ENCODE measurements at regions not wholly inside any gene's neighbourhood (a gene's known extent, or its start where the extent isn't known, plus 50 kb on each side); places are given as distances from the start of the nearest gene placed in this dataset.
A peak's percentile ranks its signal among the peaks of the same experiment; 100 is the strongest.

- H3K4me3 ChIP-seq (ENCODE audit: low read depth, low read length), result no peak overlapping the region
- peak; percentile 11 for DNase-seq (ENCODE audit: low read depth)
- no peak for TF ChIP-seq CTCF (IDR thresholded peaks at IDR 0.05; ENCODE audit: control insufficient read depth, extremely low read depth, insufficient read depth)
Observed at GRCh38 chr13:107864543-107865317, 350.6 kb downstream of the LIG4 start.

GRCh38 chr13:107860284-107860683 lies 355.1 kb downstream of the LIG4 start:
- no peak for DNase-seq (ENCODE audit: low read depth)
- TF ChIP-seq CTCF (IDR thresholded peaks at IDR 0.05; ENCODE audit: control insufficient read depth, extremely low read depth, insufficient read depth), result no peak
- H3K4me3 ChIP-seq (ENCODE audit: low read depth, low read length), result no peak overlapping the region

GRCh38 chr13:107854880-107855279 lies 360.5 kb downstream of the LIG4 start:
- DNase-seq (ENCODE audit: low read depth), result no peak
- H3K4me3 ChIP-seq (ENCODE audit: low read depth, low read length), result no peak overlapping the region
- TF ChIP-seq CTCF (IDR thresholded peaks at IDR 0.05; ENCODE audit: control insufficient read depth, extremely low read depth, insufficient read depth), result no peak

- no peak for TF ChIP-seq CTCF (IDR thresholded peaks at IDR 0.05; ENCODE audit: control insufficient read depth, extremely low read depth, insufficient read depth)
- H3K4me3 ChIP-seq (ENCODE audit: low read depth, low read length), result no peak overlapping the region
- no peak for DNase-seq (ENCODE audit: low read depth)
Observed at GRCh38 chr13:107852072-107852471, 363.3 kb downstream of the LIG4 start.

- no peak overlapping the region for H3K4me3 ChIP-seq (ENCODE audit: low read depth, low read length)
- TF ChIP-seq CTCF (IDR thresholded peaks at IDR 0.05; ENCODE audit: control insufficient read depth, extremely low read depth, insufficient read depth), result no peak
- DNase-seq (ENCODE audit: low read depth), result no peak
Observed at GRCh38 chr13:107851670-107852069, 363.7 kb downstream of the LIG4 start.

- no peak for DNase-seq (ENCODE audit: low read depth)
- H3K4me3 ChIP-seq (ENCODE audit: low read depth, low read length), result no peak overlapping the region
- no peak for TF ChIP-seq CTCF (IDR thresholded peaks at IDR 0.05; ENCODE audit: control insufficient read depth, extremely low read depth, insufficient read depth)
Observed at GRCh38 chr13:107847406-107847805, 367.9 kb downstream of the LIG4 start.

GRCh38 chr13:107846642-107847041 lies 368.7 kb downstream of the LIG4 start:
- H3K4me3 ChIP-seq (ENCODE audit: low read depth, low read length), result no peak overlapping the region
- no peak for DNase-seq (ENCODE audit: low read depth)
- TF ChIP-seq CTCF (IDR thresholded peaks at IDR 0.05; ENCODE audit: control insufficient read depth, extremely low read depth, insufficient read depth), result no peak

Measured in LNCaP clone FGC (cell line).